ENCODE measurements at regions not wholly inside any gene's neighbourhood (a gene's known extent, or its start where the extent isn't known, plus 50 kb on each side); places are given as distances from the start of the nearest gene placed in this dataset.

- peak; percentile 47 for DNase-seq
Observed at GRCh38 chr3:106183762-106184391, 315.1 kb upstream of the CBLB start.

- peak; percentile 49 for DNase-seq
Observed at GRCh38 chr3:106184540-106185457, 316.0 kb upstream of the CBLB start.

- DNase-seq: no peak
Observed at GRCh38 chr3:106185949-106186348, 317.1 kb upstream of the CBLB start.

GRCh38 chr3:106190296-106190695, 321.5 kb upstream of the CBLB start:
- DNase-seq: no peak

DNA sequence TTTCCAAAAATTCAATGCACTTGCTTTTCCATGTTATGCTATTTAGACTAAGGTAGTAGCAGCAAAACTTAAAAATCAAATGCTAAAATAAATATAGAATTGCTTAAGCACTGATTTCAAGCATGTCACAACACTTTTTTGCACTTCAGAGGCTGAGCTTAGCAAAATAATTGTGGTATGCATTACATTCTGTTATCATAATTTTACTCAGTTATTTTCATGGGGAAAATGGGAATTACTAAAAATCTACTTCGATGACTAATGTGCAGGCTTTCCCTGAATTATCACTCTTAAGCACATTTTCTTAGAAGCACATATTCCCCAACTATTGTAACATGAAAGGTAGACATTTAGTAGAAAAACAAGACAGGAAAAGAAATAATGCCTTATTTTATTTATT, 322.4 kb upstream of the CBLB start:
- no peak for DNase-seq

DNA sequence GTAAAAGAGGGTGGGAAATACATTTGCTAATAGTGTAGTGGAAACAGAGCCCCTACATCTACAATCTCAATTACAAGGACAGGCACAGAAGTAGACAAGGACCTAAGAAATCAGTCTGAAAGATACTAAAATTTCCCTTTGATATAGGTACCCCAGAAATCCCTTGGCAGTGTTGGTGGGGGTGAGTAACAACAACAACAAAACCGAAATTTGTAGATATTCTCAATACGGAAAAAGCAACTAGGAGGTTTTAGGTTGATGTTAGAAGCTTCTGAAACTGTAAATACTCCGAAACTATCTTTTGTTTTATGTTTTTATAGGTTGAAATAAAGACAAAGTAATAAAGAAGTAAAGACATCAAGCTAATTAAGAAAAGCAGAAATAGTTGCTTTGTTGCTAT, 323.1 kb upstream of the CBLB start:
- no peak for DNase-seq

GRCh38 chr3:106193876-106194275, 325.1 kb upstream of the CBLB start:
- DNase-seq: no peak

DNA sequence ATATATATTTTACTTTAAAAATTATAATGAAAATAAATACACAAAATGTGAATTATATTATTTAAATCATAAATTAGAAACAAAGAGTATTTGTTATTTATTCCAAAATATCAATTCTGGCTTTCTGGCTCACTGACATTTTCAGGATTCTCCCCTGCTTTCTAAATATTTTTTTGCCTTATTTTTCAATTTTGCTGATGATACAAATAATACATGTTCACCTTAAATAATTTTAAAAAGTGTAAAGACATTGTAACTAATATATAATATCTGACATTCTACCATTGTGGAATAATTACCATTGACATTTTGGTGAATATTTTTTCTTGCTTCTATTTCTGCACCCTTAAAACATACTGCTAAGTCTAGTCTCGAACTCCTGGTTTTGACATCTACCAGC, 325.9 kb upstream of the CBLB start:
- DNase-seq: no peak

DNA sequence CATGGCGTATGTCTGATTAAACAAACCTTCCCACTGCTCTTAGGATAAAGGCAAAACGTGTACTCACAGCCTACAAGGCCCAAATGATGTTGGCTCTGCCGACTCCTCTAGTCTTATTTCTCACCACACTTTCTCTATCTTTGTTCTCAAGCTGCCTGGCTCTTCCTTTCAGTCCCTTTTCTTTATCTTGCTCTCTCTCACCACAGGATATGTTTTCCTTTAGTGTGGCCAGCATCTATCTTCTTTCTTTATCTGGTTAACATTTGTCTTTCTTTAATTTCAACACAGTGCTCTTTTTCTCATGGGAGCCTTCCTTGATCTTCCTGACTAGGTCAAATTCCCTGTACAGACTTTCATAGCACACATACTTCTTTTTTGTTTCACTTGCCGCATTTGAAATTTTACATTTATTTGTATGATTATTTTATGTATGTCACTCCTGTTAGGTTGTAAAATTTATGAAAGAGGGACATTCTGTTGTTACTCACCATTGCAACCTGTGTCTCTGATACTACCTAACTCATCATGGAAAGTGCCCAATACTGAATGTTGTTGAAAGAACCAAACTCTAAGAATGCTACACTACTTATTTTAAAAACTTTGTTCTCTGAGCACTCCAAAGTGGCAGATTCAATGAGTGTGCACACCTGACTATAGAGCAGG, 328.9 kb upstream of the CBLB start:
- no peak for DNase-seq

GRCh38 chr3:106204160-106204868, 335.5 kb upstream of the CBLB start:
- DNase-seq: no peak

GRCh38 chr3:106206146-106206545, 337.3 kb upstream of the CBLB start:
- DNase-seq: peak; percentile 95

DNA sequence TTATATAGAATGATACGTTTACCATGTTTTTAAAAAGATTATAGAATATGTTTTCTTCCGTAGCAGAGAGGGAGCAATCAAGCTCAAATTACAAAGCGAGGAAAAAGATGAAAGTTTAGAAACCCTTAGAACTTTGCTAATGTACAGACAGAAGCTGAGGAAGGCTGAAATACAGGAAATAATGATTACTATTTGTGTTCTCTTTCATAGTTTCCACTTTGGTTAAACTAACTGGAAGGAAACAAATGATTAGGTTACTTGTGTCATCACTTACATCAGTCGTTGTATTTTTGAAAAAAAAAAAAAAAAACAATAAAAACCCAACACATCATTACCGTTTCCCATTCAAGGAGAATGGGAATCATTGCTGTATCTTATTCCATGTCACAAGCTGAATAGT, 337.8 kb upstream of the CBLB start:
- peak; percentile 20 for DNase-seq

- DNase-seq: no peak
Observed at GRCh38 chr3:106208251-106208650, 339.4 kb upstream of the CBLB start.

DNA sequence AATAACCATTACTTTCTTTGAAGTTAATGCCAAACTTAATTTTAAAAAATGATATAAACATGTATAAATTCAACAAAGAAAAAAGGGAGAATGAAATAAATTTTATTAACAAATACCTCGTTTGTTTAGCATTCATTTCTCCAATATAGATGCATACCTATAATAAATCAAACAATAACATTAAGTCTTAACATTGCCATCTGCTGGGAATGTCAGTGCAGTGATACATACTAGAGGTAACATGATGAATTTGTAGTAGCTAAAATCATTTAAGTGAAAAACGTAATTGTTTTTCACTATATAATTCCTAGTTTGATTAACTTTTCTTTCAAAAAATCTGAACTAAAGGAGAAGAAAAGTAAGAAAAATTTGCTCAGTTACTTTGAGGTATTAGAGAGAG, 340.2 kb upstream of the CBLB start:
- no peak for DNase-seq

DNA sequence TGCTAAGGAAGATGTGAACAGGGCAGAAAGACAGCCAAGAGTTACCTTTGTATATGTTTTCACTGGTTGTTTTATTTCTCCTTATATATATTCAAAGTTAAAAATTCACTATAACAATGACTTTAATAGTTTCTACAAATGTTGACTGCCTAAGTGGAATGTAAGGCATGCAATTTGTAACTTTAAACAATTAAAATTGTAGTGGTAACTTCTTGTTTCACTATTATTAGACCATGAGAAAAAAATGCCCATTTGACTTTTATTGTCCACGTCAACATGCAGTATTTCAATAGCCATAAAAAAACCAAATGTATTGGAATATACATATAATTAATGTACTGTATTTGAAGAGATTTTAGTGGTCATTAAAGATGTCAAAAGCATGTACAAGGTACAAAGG, 340.7 kb upstream of the CBLB start:
- DNase-seq: no peak

- DNase-seq: no peak
Observed at GRCh38 chr3:106210923-106211322, 342.1 kb upstream of the CBLB start.

DNA sequence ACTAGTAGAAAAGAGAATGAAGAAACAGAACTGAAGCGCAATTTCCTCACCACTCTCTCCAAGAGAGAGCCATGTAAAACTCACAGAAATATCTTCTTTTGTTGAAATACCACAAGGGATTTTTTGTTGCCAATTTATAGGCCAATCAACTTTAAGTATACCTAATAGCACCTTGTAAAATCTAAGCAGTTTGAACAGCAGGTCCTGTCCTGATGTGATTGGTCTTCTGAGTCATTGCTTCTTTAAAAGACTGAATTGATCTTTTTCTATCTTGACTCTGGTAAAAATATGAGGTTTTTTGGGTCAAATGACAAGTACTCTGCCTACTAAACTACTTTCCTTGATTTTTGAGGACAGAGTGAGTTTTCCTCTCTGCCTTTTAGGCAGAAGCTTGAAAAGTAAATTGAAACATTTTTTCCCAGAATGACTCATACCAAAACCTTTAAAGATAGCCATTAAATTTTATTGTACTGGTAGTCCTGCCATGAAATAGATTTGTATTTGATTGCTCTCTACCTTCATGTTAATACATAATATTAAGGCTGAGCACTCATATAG, 343.9 kb upstream of the CBLB start:
- DNase-seq: no peak

- DNase-seq: no peak
Observed at GRCh38 chr3:106213954-106214353, 345.1 kb upstream of the CBLB start.

GRCh38 chr3:106214641-106215040, 345.8 kb upstream of the CBLB start:
- DNase-seq: no peak

- DNase-seq: no peak
Observed at GRCh38 chr3:106215047-106215446, 346.2 kb upstream of the CBLB start.

- DNase-seq: no peak
Observed at GRCh38 chr3:106217745-106218144, 348.9 kb upstream of the CBLB start.

DNA sequence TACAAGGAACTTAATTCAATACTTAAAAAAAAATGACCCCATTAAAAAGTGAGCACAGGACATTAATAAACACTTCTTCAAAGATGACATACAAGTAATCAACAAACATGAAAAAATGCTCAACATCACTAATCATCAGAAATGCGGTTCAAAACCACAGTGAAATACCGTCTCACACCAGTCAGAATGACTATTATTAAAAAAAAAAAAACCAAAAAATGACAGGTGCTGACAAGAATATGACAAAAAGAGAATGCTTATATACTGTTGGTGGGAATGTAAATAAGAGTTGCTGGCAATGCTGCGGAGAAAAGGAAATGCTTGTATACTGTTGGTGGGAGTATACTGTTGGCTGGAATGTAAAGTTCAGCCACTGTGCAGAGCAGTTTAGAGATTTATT, 358.3 kb upstream of the CBLB start:
- DNase-seq: no peak

GRCh38 chr3:106228271-106228670, 359.5 kb upstream of the CBLB start:
- DNase-seq: peak; percentile 63

Data from MV-4-11 (cell line).